Prostate gland (tissue), 2 donors: ENCODE measurements at regions not wholly inside any gene's neighbourhood (a gene's known extent, or its start where the extent isn't known, plus 50 kb on each side); places are given as distances from the start of the nearest gene placed in this dataset.
"Not testable (repeated sequence)": the region's sequence is repeated elsewhere in the genome, so short reads cannot be mapped to it uniquely, and the experiment has no call there.

Source experiments
- CTCF ChIP-seq, 4 experiments: fragments of 200-600 bp in 2 of 4; fragments of 450-650 bp in 2 of 4; sonication (generic) in 2 of 4; IDR thresholded peaks; 1 replicate in 3 of 4; 2 replicates in 1 of 4; pipeline ENCODE4 v1.5.1; 2016 to 2019; ENCODE audit warnings: antibody characterized with exemption in 4 of 4, mild to moderate bottlenecking in 2 of 4, moderate library complexity in 2 of 4
- POLR2AphosphoS5 ChIP-seq: sonication (generic); formaldehyde crosslinking; IDR thresholded peaks from one replicate; pipeline ENCODE4 v1.6.1; 2017; ENCODE audit warnings: antibody characterized with exemption

GRCh38 chr9:41043433-41043832 is 85.0 kb downstream of the FOXD4L6 start:
- not testable (repeated sequence) for TF ChIP-seq CTCF (IDR thresholded peaks at IDR 0.05); POLR2AphosphoS5
